Lower leg skin (tissue), 3 donors: ENCODE measurements at regions not wholly inside any gene's neighbourhood (a gene's known extent, or its start where the extent isn't known, plus 50 kb on each side); places are given as distances from the start of the nearest gene placed in this dataset.

ENCODE experiments used
- CTCF ChIP-seq, 3 donors: fragments of 450-650 bp; IDR thresholded peaks; one replicate each; pipeline ENCODE4 v1.5.1; 2016; ENCODE audit warnings: antibody characterized with exemption in 3 of 3, mild to moderate bottlenecking in 3 of 3, moderate library complexity in 2 of 3
- POLR2A ChIP-seq, 2 donors: fragments of 450-650 bp; IDR thresholded peaks; one replicate each; pipeline ENCODE4 v1.6.1; 2016 to 2017; ENCODE audit warnings: antibody characterized with exemption in 2 of 2, mild to moderate bottlenecking in 1 of 2, moderate library complexity in 1 of 2

GRCh38 chr1:178645157-178645807 is 79.8 kb upstream of the RALGPS2 start:
- TF ChIP-seq CTCF (IDR thresholded peaks at IDR 0.05) (no peak), POLR2A (IDR thresholded peaks at IDR 0.05) (no peak)
